IMR-90 (cell line): ENCODE measurements at regions not wholly inside any gene's neighbourhood (a gene's known extent, or its start where the extent isn't known, plus 50 kb on each side); places are given as distances from the start of the nearest gene placed in this dataset.

Experiments used
- ATAC-seq: fragments of 200-7000 bp; cut with Tn5 transposase; 2 replicates; pipeline ENCODE4 v1.9.1; 2020; ENCODE audit warnings: low read depth, mild to moderate bottlenecking, moderate library complexity
- BruUV-seq: library from RNA; stranded (reverse); fragments of 400-500 nt; replicated peaks from 2 replicates; lab custom pipeline; 2021; lab: Mats Ljungman, UMichigan
- CTCF ChIA-PET: fragments of 300-600 bp; formaldehyde crosslinking; extraction: SDS; loops from one replicate; lab custom pipeline; 2021; ENCODE audit warnings: antibody characterized with exemption; lab: Yijun Ruan, JAX
- POLR2A ChIA-PET: fragments of 300-600 bp; sonication (Branson Sonifier 250); formaldehyde crosslinking; loops from one replicate; lab custom pipeline; 2022; ENCODE audit warnings: antibody characterized with exemption; ENCODE audit not compliant: unreplicated experiment; lab: Charles Lee
- DNase-seq: peaks from one replicate; pipeline ENCODE4 v3.0.0; 2013
- H2AFZ ChIP-seq: replicated peaks from 2 replicates; pipeline ENCODE3; 2013; ENCODE audit warnings: low read length, mild to moderate bottlenecking; ENCODE audit not compliant: poor library complexity
- H2AK5ac ChIP-seq: 2 replicates; pipeline ENCODE4 v1.6.1; 2013; ENCODE audit warnings: low read depth, low read length, inconsistent platforms
- H2AK9ac ChIP-seq: replicated peaks from 2 replicates; pipeline ENCODE3; 2013; ENCODE audit warnings: mild to moderate bottlenecking, low read depth, low read length, moderate library complexity; ENCODE audit not compliant: poor library complexity
- H2BK120ac ChIP-seq: 2 replicates; pipeline ENCODE4 v1.6.1; 2013; ENCODE audit warnings: low read depth, low read length, inconsistent platforms
- H2BK15ac ChIP-seq: 3 replicates; pipeline ENCODE4 v1.6.1; 2013; ENCODE audit warnings: low read depth, low read length, inconsistent platforms
- H2BK20ac ChIP-seq: 2 replicates; pipeline ENCODE4 v1.6.1; 2013; ENCODE audit warnings: low read depth, mild to moderate bottlenecking, inconsistent platforms, low read length, moderate library complexity
- H2BK5ac ChIP-seq: 2 replicates; pipeline ENCODE4 v1.6.1; 2013; ENCODE audit warnings: mild to moderate bottlenecking, low read depth, low read length, inconsistent platforms; ENCODE audit not compliant: poor library complexity, severe bottlenecking
- H3K14ac ChIP-seq: replicated peaks from 2 replicates; pipeline ENCODE4 v1.6.1; 2013; ENCODE audit warnings: low read depth, low read length, inconsistent platforms
- H3K18ac ChIP-seq: 2 replicates; pipeline ENCODE4 v1.6.1; 2013; ENCODE audit warnings: low read depth, low read length, control low read depth
- H3K23ac ChIP-seq: 2 replicates; pipeline ENCODE4 v1.6.1; 2013; ENCODE audit warnings: low read depth, low read length, inconsistent platforms
- H3K27ac ChIP-seq: 2 replicates; pipeline ENCODE4 v1.5.1; 2013; ENCODE audit warnings: mild to moderate bottlenecking, control low read depth, low read length; ENCODE audit not compliant: insufficient read depth
- H3K27me3 ChIP-seq: 2 replicates; pipeline ENCODE4 v1.6.1; 2013; ENCODE audit warnings: low read length; ENCODE audit not compliant: control insufficient read depth, insufficient read depth
- H3K36me3 ChIP-seq: 2 replicates; pipeline ENCODE4 v1.6.1; 2013; ENCODE audit warnings: low read length, mixed read lengths; ENCODE audit not compliant: control insufficient read depth, insufficient read depth
- H3K4ac ChIP-seq: 2 replicates; pipeline ENCODE4 v1.6.1; 2013; ENCODE audit warnings: low read depth, low read length, inconsistent platforms
- H3K4me1 ChIP-seq: 2 replicates; pipeline ENCODE4 v1.6.1; 2013; ENCODE audit warnings: low read length, mixed read lengths; ENCODE audit not compliant: control insufficient read depth, insufficient read depth
- H3K4me2 ChIP-seq: 2 replicates; pipeline ENCODE4 v1.6.1; 2013; ENCODE audit warnings: low read depth, mild to moderate bottlenecking, control low read depth, low read length, moderate library complexity
- H3K4me3 ChIP-seq: 2 replicates; pipeline ENCODE4 v1.5.1; 2013; ENCODE audit warnings: low read depth, mild to moderate bottlenecking, control low read depth, low read length, moderate library complexity; ENCODE audit not compliant: insufficient read depth
- H3K56ac ChIP-seq: 2 replicates; pipeline ENCODE4 v1.6.1; 2013; ENCODE audit warnings: low read length, inconsistent platforms; ENCODE audit not compliant: insufficient read depth; ENCODE audit errors: extremely low read depth
- H3K79me1 ChIP-seq, 2 experiments: 2 replicates each; pipeline ENCODE4 v1.6.1; 2013; ENCODE audit warnings: low read length in 2 of 2, inconsistent platforms in 1 of 2, low read depth in 1 of 2
- H3K9ac ChIP-seq: 2 replicates; pipeline ENCODE4 v1.6.1; 2013; ENCODE audit warnings: low read depth, low read length, control low read depth
- H3K9me1 ChIP-seq: 2 replicates; pipeline ENCODE4 v1.6.1; 2013; ENCODE audit warnings: low read length, inconsistent platforms; ENCODE audit not compliant: insufficient read depth
- H3K9me3 ChIP-seq: 2 replicates; pipeline ENCODE4 v1.6.1; 2013; ENCODE audit warnings: low read length; ENCODE audit not compliant: control insufficient read depth, insufficient read depth
- H4K20me1 ChIP-seq: 2 replicates; pipeline ENCODE4 v1.6.1; 2013; ENCODE audit warnings: low read length, inconsistent platforms; ENCODE audit not compliant: insufficient read depth
- H4K5ac ChIP-seq: 2 replicates; pipeline ENCODE4 v1.6.1; 2013; ENCODE audit warnings: mild to moderate bottlenecking, low read depth, low read length, control low read depth
- H4K8ac ChIP-seq, 2 experiments: 2 replicates each; pipeline ENCODE4 v1.6.1; 2013; ENCODE audit warnings: low read depth in 2 of 2, low read length in 2 of 2, control low read depth in 1 of 2, inconsistent platforms in 1 of 2
- H4K91ac ChIP-seq: 2 replicates; pipeline ENCODE4 v1.6.1; 2013; ENCODE audit warnings: low read depth, low read length, inconsistent platforms; ENCODE audit not compliant: insufficient read depth
- NFE2L2 ChIP-seq: fragments of 150-350 bp; IDR thresholded peaks from 2 replicates; pipeline ENCODE4 v1.6.1; 2016; ENCODE audit warnings: low read depth, mild to moderate bottlenecking, low read length
- POLR2A ChIP-seq: IDR thresholded peaks from 2 replicates; pipeline ENCODE4 v1.6.1; 2012; ENCODE audit warnings: mild to moderate bottlenecking, low read depth, low read length
- whole genome bisulfite sequencing, 2 experiments: methylation state at CpG; one replicate each; pipeline versions ENCODE4 v1.1.5 to v1.1.7; 2013; ENCODE audit warnings: missing lambda C conversion rate in 2 of 2; ENCODE audit not compliant: insufficient read length in 1 of 2; ENCODE audit errors: extremely low coverage in 2 of 2; 5-methylcytosine and 5-hydroxymethylcytosine counted together
- dilution Hi-C: fragments of 300-500 bp; cut with HindIII; formaldehyde crosslinking; loops from one replicate; pipeline ENCODE4 v1.14.3; 2018; ENCODE audit warnings: low sequenced_read_pairs; ENCODE audit not compliant: unreplicated experiment
- in situ Hi-C: fragments of 300-500 bp; cut with MboI; formaldehyde crosslinking; loops from 3 replicates; pipeline ENCODE4 v1.14.3; 2019; ENCODE audit warnings: low sequenced_read_pairs, inconsistent platforms, mixed read lengths
- intact Hi-C: fragments of 100-400 bp; cut with micrococcal nuclease; formaldehyde crosslinking; loops from 2 replicates; pipeline ENCODE4 v1.10.0; 2022

DNA sequence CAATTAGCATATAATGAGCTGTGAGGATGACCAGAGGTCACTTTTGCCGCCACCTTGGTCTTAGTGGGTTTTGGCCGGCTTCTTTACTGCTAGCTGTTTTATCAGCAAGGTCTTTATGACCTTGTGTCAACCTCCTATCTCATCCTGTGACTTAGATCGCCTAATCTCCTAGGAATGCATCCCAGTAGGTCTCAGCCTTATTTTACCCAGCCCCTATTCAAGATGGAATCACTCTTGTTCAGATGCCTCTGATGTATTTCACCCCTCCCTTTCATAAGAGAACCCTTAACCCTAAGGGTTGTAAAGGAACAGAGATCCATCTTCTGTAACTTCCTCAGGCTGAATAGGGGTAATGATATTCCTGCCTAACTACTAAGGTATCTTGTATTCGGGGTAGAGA, 58.9 kb upstream of the PALMD start:
- Histone ChIP-seq H3K4me2 (no peak overlapping the region), H2BK5ac (no peak overlapping the region), H4K20me1 (no peaks in the 10 kb centered on the region), H3K36me3 (no peaks in the 10 kb centered on the region), H3K79me1 (no peaks in the 10 kb centered on the region), H2AK9ac (no peak overlapping the region), H2BK15ac (0 out of 3 replicates have a peak overlapping the region, but pooled peaks have one; percentile 40), H3K9me3 (no peaks in the 10 kb centered on the region), H3K9me1 (peaks cover 5% of the 10 kb centered on the region; the same call in 1 of the 2 replicates), H2BK20ac (no peak overlapping the region), H3K27ac (no peak overlapping the region), H3K27me3 (no peaks in the 10 kb centered on the region), H3K4ac (no peak overlapping the region), H4K5ac (no peak overlapping the region), H4K91ac (no peak overlapping the region), H4K8ac (no peak overlapping the region), H2AFZ (no peak overlapping the region), H2BK120ac (no peak overlapping the region), H2AK5ac (no peak overlapping the region; the same call in 1 of the 2 replicates), H3K56ac (no peak overlapping the region), H3K9ac (no peak overlapping the region), H3K4me1 (peaks cover 7% of the 10 kb centered on the region), H3K14ac (no peak overlapping the region), H3K18ac (peak overlapping the region; percentile 6; the same call in 1 of the 2 replicates), H3K23ac (no peak overlapping the region), H3K4me3 (no peak overlapping the region)
- dilution Hi-C loops (no loop called here), intact Hi-C loops (no loop called here), in situ Hi-C loops (no loop called here)
- DNase-seq: no peak
- ChIA-PET POLR2A (no interaction called here), CTCF (interaction anchor here (0.6 to 1.6 kb wide), 2 partner anchors 17 to 828 kb away, joined by 3 read pairs; no protein-coding TSS in a partner anchor)
- no TSS peak for BruUV-seq
- TF ChIP-seq POLR2A (no peak), NFE2L2 (no peak)
- WGBS, 2 experiments: no CpG with 5 or more reads among the region's 4 CpGs
- no peak for ATAC-seq
